GM12892 (cell line): ENCODE measurements at regions not wholly inside any gene's neighbourhood (a gene's known extent, or its start where the extent isn't known, plus 50 kb on each side); places are given as distances from the start of the nearest gene placed in this dataset.

Experiments used
- POLR2A ChIP-seq: IDR thresholded peaks from 2 replicates; pipeline ENCODE4 v1.6.1; 2011; ENCODE audit warnings: low read depth, low read length, control low read depth
- POLR2AphosphoS5 ChIP-seq: IDR thresholded peaks from 2 replicates; pipeline ENCODE4 v1.6.1; 2011; ENCODE audit warnings: low read depth, low read length, control low read depth

- no peak for TF ChIP-seq POLR2AphosphoS5
- TF ChIP-seq POLR2A = no peak
Observed at GRCh38 chr2:84278386-84278785, 180.7 kb downstream of the SUCLG1 start.
